ENCODE measurements at regions not wholly inside any gene's neighbourhood (a gene's known extent, or its start where the extent isn't known, plus 50 kb on each side); places are given as distances from the start of the nearest gene placed in this dataset.

DNA sequence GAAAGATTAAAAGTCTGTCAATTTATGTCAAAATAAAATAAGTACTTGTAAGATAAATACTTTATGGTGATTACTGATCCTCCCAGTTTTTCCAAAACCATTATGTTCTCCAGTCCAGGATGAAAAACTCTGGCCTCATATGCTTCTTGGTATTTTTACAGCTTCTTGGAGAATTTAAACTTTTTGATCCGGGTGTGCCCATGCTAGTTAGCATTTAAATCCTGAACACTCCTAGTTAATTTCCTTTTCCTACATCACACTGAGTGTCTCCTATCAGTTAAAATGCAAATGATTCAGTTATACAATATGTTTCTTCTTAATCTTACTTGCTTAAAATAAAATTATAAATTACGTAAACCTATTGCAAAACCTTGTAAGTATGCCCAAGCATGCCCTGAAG lies 499.9 kb upstream of the SLITRK6 start:
- no peak for TF ChIP-seq REST (IDR thresholded peaks at IDR 0.05; ENCODE audit: insufficient read depth in 1 of 2, low read depth in 2 of 2, low read length in 1 of 2)
- TF ChIP-seq, protein P1, sequence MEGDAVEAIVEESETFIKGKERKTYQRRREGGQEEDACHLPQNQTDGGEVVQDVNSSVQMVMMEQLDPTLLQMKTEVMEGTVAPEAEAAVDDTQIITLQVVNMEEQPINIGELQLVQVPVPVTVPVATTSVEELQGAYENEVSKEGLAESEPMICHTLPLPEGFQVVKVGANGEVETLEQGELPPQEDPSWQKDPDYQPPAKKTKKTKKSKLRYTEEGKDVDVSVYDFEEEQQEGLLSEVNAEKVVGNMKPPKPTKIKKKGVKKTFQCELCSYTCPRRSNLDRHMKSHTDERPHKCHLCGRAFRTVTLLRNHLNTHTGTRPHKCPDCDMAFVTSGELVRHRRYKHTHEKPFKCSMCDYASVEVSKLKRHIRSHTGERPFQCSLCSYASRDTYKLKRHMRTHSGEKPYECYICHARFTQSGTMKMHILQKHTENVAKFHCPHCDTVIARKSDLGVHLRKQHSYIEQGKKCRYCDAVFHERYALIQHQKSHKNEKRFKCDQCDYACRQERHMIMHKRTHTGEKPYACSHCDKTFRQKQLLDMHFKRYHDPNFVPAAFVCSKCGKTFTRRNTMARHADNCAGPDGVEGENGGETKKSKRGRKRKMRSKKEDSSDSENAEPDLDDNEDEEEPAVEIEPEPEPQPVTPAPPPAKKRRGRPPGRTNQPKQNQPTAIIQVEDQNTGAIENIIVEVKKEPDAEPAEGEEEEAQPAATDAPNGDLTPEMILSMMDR (IDR thresholded peaks at IDR 0.05), result no peak
